HL-60 (cell line): ENCODE measurements at regions not wholly inside any gene's neighbourhood (a gene's known extent, or its start where the extent isn't known, plus 50 kb on each side); places are given as distances from the start of the nearest gene placed in this dataset.

Experiments
- DNase-seq, 2 experiments: peaks; one replicate each; pipeline ENCODE4 v3.0.0-alpha.2; 2010 to 2020; ENCODE audit warnings: low read depth in 1 of 2, low spot score in 1 of 2
- H3K27ac ChIP-seq: fragments of 250-450 bp; sonication (Bioruptor Pico); replicated peaks from 2 replicates; pipeline ENCODE4 v1.5.1; 2020; ENCODE audit warnings: mild to moderate bottlenecking, moderate library complexity
- H3K27me3 ChIP-seq: fragments of 250-450 bp; sonication (Bioruptor Pico); 2 replicates; pipeline ENCODE4 v1.5.1; 2021; ENCODE audit warnings: mild to moderate bottlenecking, moderate library complexity; ENCODE audit not compliant: insufficient read depth, poor library complexity, severe bottlenecking
- H3K4me3 ChIP-seq: replicated peaks from 2 replicates; pipeline ENCODE4 v1.5.1; 2011; ENCODE audit warnings: mild to moderate bottlenecking, control low read depth, low read length; ENCODE audit not compliant: insufficient read depth
- GABPA ChIP-seq: IDR thresholded peaks from 2 replicates; pipeline ENCODE4 v1.6.1; 2012; ENCODE audit warnings: low read depth
- POLR2AphosphoS5 ChIP-seq: IDR thresholded peaks from 2 replicates; pipeline ENCODE4 v1.6.1; 2012; ENCODE audit warnings: low read depth
- SPI1 ChIP-seq: IDR thresholded peaks from 2 replicates; pipeline ENCODE4 v1.6.1; 2012; ENCODE audit warnings: low read depth, mild to moderate bottlenecking, borderline replicate concordance
- TF ChIP-seq, protein P1 (sequence below): IDR thresholded peaks from one replicate; pipeline ENCODE4 v1.5.1; 2011; ENCODE audit warnings: low read length, control low read depth, inconsistent platforms; ENCODE audit not compliant: insufficient read depth
- TF ChIP-seq, protein P2 (sequence below): IDR thresholded peaks from 2 replicates; pipeline ENCODE4 v1.6.1; 2012; ENCODE audit warnings: low read depth; ENCODE audit not compliant: insufficient replicate concordance

DNA sequence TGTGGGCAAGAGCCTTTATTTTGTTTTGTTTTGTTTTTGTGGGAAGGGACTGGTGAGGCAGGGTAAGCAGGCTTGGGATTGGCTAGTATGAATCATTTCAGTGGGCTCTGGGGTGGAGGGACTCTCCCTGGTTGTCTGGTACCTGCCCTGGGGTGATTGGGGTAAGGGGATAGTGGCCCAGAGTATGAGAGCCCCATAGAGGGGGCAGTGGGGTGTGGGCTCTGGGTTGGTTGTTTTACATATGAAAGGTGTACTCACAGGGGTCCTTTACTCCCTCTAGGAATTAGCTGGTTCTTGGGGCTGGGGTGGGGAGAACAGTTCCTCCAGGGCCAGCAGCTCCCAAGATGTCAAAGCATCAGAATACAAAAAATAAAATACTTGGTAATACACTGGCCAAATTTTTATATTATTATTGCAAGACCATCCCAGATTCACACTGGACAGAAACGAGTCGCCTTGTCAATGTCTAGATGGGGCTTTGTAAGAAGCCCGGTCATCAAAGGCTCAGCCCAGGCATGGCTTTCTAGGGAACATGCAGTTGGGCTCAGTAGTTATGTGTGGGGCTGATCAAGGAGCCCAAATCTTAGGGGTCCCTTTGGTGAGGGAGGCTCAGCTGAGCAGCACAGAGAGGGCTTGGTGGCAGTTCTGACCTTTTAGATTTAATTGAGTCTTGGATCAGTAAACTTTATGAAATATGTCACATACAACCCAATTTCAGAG lies 190.5 kb downstream of the NXNL2 start:
- H3K27ac ChIP-seq: no peak overlapping the region
- H3K27me3 ChIP-seq: no peaks in the 10 kb centered on the region
- no peak overlapping the region for H3K4me3 ChIP-seq
- no peak for DNase-seq
- TF ChIP-seq GABPA (no peak), SPI1 (no peak), POLR2AphosphoS5 (no peak)
- TF ChIP-seq, protein P1, sequence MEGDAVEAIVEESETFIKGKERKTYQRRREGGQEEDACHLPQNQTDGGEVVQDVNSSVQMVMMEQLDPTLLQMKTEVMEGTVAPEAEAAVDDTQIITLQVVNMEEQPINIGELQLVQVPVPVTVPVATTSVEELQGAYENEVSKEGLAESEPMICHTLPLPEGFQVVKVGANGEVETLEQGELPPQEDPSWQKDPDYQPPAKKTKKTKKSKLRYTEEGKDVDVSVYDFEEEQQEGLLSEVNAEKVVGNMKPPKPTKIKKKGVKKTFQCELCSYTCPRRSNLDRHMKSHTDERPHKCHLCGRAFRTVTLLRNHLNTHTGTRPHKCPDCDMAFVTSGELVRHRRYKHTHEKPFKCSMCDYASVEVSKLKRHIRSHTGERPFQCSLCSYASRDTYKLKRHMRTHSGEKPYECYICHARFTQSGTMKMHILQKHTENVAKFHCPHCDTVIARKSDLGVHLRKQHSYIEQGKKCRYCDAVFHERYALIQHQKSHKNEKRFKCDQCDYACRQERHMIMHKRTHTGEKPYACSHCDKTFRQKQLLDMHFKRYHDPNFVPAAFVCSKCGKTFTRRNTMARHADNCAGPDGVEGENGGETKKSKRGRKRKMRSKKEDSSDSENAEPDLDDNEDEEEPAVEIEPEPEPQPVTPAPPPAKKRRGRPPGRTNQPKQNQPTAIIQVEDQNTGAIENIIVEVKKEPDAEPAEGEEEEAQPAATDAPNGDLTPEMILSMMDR: no peak
- TF ChIP-seq, protein P2, sequence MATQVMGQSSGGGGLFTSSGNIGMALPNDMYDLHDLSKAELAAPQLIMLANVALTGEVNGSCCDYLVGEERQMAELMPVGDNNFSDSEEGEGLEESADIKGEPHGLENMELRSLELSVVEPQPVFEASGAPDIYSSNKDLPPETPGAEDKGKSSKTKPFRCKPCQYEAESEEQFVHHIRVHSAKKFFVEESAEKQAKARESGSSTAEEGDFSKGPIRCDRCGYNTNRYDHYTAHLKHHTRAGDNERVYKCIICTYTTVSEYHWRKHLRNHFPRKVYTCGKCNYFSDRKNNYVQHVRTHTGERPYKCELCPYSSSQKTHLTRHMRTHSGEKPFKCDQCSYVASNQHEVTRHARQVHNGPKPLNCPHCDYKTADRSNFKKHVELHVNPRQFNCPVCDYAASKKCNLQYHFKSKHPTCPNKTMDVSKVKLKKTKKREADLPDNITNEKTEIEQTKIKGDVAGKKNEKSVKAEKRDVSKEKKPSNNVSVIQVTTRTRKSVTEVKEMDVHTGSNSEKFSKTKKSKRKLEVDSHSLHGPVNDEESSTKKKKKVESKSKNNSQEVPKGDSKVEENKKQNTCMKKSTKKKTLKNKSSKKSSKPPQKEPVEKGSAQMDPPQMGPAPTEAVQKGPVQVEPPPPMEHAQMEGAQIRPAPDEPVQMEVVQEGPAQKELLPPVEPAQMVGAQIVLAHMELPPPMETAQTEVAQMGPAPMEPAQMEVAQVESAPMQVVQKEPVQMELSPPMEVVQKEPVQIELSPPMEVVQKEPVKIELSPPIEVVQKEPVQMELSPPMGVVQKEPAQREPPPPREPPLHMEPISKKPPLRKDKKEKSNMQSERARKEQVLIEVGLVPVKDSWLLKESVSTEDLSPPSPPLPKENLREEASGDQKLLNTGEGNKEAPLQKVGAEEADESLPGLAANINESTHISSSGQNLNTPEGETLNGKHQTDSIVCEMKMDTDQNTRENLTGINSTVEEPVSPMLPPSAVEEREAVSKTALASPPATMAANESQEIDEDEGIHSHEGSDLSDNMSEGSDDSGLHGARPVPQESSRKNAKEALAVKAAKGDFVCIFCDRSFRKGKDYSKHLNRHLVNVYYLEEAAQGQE: no peak

DNA sequence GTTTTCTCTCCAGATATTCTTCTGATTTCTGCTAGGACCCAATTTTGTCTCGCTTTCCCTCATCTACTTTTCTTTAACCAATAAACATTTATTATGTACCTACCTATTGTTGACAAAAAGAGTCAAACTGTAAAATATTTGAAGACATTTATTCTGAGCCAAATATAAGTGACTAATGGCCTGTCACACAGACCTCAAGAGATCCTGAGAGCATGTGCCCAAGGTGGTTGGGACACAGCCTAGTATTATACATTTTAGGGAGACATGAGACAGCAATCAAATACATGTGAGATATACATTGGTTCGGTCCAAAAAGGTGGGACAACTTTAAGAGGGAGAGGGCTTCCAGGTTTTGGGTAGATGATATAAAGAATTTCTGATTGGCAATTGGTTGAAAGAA lies 191.8 kb downstream of the NXNL2 start:
- DNase-seq: no peak
- Histone ChIP-seq H3K27me3 (no peaks in the 10 kb centered on the region), H3K27ac (no peak overlapping the region), H3K4me3 (no peak overlapping the region)
- TF ChIP-seq, protein P2: no peak
- TF ChIP-seq SPI1: no peak
- TF ChIP-seq GABPA: no peak
- TF ChIP-seq, protein P1: no peak
- TF ChIP-seq POLR2AphosphoS5: no peak

DNA sequence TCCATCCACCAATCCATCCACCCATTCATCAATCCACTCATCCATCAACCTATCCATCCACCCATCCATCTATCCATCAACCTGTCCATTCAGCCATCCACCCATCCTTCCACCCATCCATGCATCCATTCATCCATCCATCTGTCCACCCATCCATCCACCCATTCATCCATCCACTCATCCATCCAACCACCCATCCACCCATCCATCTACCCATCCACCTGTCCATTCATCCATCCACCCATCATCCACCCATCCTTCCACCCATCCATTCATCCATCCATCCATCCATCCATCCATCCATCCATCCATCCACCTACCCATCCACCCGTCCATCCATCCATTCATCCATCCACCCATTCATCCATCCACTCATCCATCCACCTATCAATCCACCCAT lies 195.8 kb downstream of the NXNL2 start:
- DNase-seq: no peak

More for the DNA sequence above, 195.8 kb downstream of the NXNL2 start:
- Histone ChIP-seq H3K27me3 (no peaks in the 10 kb centered on the region), H3K27ac (no peak overlapping the region), H3K4me3 (no peak overlapping the region)
- TF ChIP-seq POLR2AphosphoS5 (no peak), SPI1 (no peak), GABPA (no peak)
- TF ChIP-seq, protein P2: no peak
- TF ChIP-seq, protein P1: no peak
